ENCODE measurements at regions not wholly inside any gene's neighbourhood (a gene's known extent, or its start where the extent isn't known, plus 50 kb on each side); places are given as distances from the start of the nearest gene placed in this dataset.

- no peak for DNase-seq
Measured at GRCh38 chr2:118309946-118310680, 221.8 kb downstream of the INSIG2 start.

- no peak for DNase-seq
Measured at GRCh38 chr2:118309257-118309945, 221.1 kb downstream of the INSIG2 start.

- DNase-seq: no peak
Measured at GRCh38 chr2:118307864-118308263, 219.6 kb downstream of the INSIG2 start.

- no peak for DNase-seq
Measured at GRCh38 chr2:118301248-118301647, 213.0 kb downstream of the INSIG2 start.

GRCh38 chr2:118300832-118301231, 212.6 kb downstream of the INSIG2 start:
- no peak for DNase-seq

GRCh38 chr2:118296663-118297062, 208.4 kb downstream of the INSIG2 start:
- DNase-seq: no peak

- no peak for DNase-seq
Measured at GRCh38 chr2:118295592-118296390, 207.5 kb downstream of the INSIG2 start.

- DNase-seq: no peak
Measured at GRCh38 chr2:118294063-118294462, 205.8 kb downstream of the INSIG2 start.

GRCh38 chr2:118292991-118293390, 204.7 kb downstream of the INSIG2 start:
- no peak for DNase-seq

- DNase-seq: no peak
Measured at GRCh38 chr2:118291251-118291880, 203.1 kb downstream of the INSIG2 start.

GRCh38 chr2:118290411-118291250, 202.4 kb downstream of the INSIG2 start:
- no peak for DNase-seq

GRCh38 chr2:118279005-118279404, 190.7 kb downstream of the INSIG2 start:
- no peak for DNase-seq

GRCh38 chr2:118278046-118278445, 189.8 kb downstream of the INSIG2 start:
- DNase-seq: no peak

GRCh38 chr2:118274841-118275510, 186.7 kb downstream of the INSIG2 start:
- DNase-seq: no peak

GRCh38 chr2:118272391-118272790, 184.1 kb downstream of the INSIG2 start:
- DNase-seq: no peak

- DNase-seq: peak; percentile 17
Measured at GRCh38 chr2:118269408-118270051, 181.3 kb downstream of the INSIG2 start.

- no peak for DNase-seq
Measured at GRCh38 chr2:118268268-118268667, 180.0 kb downstream of the INSIG2 start.

- no peak for DNase-seq
Measured at GRCh38 chr2:118265873-118266455, 177.7 kb downstream of the INSIG2 start.

GRCh38 chr2:118264232-118264990, 176.1 kb downstream of the INSIG2 start:
- no peak for DNase-seq

GRCh38 chr2:118257696-118258095, 169.4 kb downstream of the INSIG2 start:
- DNase-seq: no peak

Measured in RPMI8226 (cell line).